SK-N-DZ (cell line): ENCODE measurements at regions not wholly inside any gene's neighbourhood (a gene's known extent, or its start where the extent isn't known, plus 50 kb on each side); places are given as distances from the start of the nearest gene placed in this dataset.
A peak's percentile ranks its signal among the peaks of the same experiment; 100 is the strongest.

Experiments
- DNase-seq: peaks from one replicate; pipeline ENCODE4 v3.0.0-alpha.2; 2015; ENCODE audit warnings: low spot score

DNA sequence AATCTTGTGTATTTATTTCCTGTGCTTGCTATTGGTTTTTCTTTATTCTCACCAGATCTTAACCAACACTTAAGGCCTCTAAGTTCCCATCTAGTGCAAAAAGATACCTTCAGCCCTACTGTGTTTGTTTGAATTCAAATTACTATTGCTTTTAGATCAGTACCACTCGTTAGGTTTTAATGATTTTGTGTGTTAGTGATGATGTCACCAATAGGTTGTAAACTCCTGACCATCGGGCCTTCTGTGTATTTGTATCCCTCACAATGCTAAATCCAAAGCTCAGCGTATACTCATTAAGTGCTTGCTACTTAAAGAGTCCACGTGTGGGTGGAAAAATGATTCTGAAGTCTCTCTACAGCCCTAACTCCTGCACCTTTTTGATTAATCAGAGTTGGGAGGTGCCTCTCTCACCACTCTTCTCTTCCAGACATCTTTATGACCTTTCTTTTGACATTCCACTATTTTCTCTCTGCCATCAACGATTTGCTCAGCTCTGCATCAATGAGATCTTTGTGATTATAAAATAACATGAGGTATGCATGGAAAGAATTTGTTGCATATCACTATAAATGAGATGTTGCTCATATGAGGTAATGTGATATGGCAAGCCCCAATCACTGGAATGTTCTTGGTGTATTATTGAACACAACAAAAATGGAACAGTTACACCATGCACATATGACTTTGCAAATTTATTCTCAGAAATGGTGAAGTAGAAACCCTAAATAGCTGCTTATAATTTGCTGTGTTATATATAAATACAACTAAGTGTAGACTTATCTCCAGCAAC is 55.1 kb upstream of the LAMA2 start:
- DNase-seq: no peak

DNA sequence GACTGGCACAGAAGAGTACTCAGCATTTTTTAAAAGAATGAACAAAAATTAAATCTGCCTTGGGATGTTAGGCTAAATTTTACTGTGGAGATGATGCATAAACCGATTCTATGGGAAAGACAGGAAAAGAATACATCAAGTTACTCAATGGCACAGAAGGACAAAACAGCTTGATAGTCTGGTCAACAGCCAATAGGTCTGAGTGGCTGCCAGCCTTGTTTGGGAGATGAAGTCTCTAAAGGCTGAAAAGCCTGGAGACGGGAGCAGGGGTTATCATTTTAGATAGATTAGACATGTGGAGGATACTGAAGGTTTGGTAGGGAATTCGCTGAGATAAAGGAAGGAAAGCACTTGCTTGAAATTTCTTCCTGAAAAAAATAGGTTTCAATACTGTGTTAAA is 56.3 kb upstream of the LAMA2 start:
- no peak for DNase-seq

DNA sequence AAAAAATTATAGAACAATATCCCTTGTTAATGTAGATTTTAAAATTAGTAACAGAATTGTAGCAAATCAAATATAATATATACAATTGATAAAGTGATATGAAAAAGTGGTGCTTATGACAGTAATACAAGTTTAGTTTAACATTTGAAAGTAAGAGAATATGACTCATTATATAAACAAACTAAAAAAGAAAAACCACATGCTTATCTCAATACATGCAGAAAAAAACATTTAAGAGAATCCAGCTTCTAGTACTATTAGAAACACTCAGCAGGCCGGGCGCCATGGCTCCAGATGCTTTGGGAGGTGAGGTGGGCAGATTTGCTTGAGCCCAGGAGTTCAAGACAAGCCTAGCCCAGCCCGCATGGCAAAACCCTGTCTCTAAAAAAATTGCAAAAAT is 60.7 kb upstream of the LAMA2 start:
- DNase-seq: no peak

DNA sequence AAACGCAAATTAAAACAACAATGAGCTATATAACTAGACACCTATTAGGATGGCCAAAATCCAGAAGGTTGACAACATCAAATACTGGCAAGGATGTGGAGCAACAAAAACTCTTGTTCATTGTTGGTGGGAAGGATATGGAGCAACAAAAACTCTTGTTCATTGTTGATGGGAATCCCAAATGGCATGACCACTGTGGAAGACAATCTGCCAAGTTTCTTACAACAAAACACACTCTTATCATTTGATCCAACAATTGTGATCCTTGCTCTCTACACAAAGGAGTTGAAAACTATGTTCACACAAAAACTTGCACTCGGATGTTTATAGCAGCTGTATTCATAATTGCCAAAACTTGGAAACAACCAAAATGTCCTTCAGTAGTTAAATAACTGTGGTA is 61.8 kb upstream of the LAMA2 start:
- no peak for DNase-seq

DNA sequence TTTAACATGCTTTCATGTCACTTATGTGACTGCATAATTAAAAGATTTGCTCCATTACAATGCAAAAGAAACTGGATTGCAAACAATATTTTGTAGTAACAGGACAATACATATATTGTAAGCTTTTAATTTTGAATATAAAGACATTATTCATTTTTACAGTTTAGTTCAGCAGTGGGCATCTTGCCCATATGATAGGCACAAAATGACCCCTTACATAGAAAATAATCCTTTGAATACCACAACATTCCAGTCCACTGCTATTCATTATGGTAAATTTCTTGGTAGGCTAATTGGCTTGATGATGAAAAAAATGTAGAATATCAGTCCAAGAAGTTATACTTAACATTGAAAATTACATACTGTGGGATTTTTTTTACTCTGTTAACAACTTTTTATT is 74.1 kb upstream of the LAMA2 start:
- DNase-seq: no peak

DNA sequence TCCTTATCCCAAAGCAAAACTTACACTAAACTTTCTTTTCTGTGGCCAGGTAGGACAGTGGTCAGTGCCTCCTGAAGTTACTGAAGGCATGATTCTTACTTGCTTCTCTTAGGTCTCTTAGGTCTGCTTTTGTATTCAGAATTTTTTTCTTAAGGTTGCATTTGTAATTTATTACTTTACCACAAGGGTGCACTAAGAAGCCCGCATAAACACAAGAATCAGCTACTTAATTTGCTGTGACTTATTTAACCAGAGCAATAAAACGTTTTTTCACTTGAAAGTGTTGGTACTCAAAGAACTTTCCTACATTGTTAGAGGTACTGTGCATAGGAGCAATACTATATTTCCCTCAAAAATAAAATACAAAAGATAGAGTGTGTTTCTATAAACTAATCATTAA is 75.4 kb upstream of the LAMA2 start:
- DNase-seq: peak; percentile 36

DNA sequence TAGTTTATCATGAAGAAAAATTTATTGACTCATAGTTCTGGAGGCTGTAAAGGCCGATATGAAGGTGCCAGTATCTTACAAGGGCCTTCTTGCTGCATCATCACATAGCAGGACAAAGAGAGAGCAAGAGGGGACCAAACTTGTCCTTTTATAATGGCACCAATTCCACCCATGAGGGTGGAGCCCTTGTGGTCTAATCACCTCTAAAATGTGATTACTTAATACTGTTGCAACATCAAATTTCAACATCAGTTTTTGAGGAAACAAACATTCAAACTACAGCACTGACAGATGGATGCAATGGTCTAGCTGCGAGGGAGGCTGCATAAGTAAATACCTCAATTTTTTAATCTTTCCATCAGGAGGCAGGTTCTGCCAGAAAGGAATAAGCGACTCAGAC is 76.7 kb upstream of the LAMA2 start:
- no peak for DNase-seq

DNA sequence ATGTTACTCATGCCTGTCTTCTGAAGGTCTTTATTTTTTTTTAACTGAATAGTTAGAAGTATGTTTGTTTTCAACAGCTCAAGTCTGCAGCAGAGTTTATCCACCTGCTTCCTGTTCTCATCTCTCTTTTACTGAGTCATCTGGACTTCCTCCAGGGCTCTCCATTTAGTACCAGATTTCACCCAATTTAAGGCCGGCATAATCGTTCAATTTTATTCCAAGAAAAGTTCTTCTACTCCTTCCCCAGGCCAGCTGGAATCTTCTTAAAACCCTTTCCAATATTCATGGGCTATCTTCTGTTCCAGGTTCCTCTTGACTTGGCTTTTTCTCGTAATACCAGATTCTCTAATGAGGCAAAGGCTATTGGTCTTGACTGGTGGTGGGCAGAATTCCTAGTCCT is 79.0 kb upstream of the LAMA2 start:
- no peak for DNase-seq

DNA sequence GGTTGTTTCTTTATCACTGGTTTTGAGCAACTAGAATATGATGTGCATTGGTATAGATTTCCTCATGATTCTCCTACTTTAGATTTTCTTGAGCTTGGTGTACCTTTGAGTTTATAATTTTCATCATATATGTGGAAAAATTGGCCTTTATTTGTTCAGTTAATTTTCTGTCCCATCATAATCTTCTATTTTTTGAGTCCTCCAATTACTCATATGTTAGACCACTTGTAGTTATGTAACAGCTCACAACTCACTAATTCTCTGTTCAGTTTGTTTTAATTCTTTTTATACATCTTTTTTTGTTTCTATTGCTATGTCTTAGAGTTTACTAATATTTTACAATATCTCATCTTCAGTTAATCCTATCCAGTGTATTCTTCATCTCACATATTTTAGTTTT is 81.3 kb upstream of the LAMA2 start:
- DNase-seq: no peak

DNA sequence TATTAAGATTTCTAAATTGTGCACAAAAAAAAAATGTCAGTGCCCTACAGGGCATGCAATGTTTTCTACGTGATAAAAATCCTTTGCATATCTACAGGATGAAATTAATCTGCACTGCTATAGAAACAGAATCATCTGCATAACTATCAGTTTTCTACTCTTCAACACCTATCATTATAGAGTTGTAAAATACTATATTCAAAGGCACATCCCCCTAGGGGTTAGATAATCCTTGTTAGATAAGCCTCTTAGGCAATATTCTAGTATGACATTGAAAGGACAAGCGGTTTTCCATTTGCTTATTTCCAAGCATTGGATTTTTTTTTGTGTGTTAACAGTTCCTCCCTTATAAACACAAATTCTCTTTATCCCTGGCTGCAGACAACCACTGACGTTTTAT is 98.7 kb upstream of the LAMA2 start:
- no peak for DNase-seq

DNA sequence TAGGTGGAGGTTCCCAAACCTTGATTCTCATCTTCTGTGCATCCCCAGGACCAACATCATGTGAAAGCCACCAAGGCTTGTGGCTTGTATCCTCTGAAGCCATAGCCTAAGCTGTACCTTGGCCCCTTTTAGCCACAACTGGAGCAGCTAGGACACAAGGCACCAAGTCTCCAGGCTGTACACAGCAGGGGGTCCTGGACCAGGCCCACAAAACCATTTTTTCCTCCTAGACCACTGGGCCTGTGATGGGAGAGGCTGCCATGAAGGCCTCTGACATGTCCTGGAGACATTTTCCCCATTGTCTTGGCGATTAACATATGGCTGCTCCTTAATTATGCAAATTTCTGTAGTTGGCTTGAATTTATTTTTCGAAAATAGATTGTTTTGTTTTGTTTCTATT is 114.8 kb upstream of the LAMA2 start:
- no peak for DNase-seq

DNA sequence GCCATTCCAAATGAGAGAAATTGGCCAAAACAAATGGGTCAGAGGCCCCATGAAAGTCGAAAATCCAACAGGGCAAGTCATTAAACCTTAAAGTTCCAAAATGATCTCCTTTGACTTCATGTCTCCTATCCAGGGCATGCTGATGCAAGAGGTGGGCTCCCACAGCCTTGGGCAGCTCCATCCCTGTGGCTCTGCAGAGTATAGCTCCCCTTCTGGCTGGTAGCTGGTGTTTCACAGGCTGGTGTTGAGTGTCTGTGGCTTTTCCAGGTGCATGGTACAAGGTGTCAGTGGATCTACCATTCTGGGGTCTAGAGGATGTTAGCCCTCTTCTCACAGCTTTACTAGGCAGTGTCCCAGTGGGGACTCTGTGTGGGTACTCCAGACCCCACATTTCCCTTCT is 115.2 kb upstream of the LAMA2 start:
- no peak for DNase-seq

DNA sequence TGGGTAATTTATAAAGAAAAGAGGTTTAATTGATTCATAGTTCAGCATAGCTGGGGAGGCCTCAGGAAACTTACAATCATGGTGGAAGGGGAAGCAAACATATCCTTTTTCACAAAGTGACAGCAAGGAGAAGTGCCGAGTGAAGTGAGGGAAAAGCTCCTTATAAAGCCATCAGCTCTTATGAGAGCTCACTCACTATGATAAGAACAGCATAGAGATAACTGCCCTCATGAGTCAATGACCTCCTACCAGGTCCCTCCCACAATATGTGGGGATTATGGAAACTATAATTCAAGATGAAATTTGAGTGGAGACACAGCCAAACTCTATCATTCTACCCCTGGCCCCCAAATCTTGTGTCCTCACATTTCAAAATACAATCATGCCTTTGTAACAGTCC is 115.8 kb upstream of the LAMA2 start:
- DNase-seq: no peak

DNA sequence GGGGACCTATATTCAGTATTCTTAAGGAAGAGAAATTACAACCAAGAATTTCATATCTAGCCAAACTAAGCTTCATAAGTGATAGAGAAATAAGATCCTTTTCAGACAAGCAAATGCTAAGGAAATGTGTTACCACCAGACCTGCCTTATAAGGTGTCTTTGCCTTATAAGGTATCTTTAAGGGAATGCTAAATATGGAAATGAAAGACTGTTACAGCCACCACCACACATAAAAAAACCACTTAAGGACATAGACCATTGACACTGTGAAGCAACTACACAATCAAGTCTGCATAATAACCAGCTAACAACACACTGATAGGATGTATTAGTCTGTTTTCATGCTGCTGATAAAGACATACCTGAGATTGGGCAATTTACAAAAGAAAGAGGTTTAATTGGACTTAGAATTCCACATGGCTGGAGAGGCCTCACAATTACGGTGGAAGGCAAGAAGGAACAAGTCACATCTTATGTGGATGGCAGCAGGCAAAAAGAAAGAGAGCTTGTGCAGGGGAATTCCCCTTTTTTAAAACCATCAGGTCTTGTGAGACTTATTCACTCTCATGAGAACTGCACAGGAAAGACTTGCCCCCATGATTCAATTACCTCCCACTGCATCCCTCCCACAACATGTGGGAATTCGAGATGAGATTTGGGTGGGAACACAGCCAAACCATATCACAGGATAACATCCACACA is 119.2 kb upstream of the LAMA2 start:
- DNase-seq: no peak

DNA sequence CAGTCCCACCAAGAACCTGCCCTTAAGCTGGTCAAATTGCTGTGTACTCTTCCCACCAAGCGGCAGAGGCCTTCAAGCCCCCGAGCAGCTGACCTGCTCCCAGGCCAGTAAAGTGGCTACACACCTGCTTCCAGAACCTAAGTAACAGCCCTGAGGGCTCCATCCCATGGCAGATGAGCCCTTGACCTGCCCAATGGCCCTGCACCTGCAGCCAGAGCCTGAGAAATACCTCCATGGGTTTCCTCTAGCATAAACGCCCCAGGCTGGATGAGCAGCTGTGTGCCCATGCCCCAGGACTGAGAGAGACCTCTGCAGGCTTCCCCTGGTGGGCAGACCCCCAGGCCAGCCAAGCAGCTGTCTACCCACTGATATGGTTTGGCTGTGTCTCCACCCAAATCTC is 123.0 kb upstream of the LAMA2 start:
- DNase-seq: no peak

DNA sequence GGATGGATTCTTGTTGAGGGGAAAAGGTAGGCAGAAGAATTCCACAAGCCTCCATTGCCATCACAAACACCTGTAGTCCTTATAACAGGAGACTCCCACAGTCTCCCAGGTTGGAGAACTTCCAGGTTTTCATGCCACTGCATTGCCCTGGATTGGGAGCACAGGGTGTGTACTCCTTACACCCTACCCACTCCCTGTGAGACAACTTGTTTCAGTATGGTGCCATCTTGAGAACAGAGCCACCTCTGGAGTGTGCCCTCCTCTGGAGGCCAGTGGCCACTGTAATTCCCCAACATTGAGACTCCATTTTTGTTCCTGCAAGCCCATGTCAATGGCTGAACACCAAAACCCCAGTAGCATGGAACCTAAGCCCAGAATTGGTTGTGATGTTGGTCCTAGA is 123.5 kb upstream of the LAMA2 start:
- DNase-seq: no peak

DNA sequence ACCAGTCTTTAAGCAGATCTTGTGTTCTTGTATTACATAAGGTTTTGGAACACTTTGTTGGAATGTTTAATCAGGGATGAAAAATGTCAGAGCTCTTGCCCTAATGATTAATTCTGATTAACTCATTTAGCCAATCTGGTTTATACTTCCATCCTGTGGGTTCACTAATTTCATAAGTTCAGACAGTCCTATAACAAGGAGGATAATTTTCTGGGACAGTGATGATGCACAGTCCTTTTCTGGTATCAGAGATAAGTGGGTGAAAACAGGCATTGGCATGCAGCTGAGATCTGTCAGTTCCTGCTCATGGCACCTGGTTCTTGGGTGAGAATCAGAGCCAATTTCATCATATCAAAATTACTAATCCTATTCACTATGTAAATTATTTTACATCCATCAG is 125.0 kb upstream of the LAMA2 start:
- DNase-seq: no peak

DNA sequence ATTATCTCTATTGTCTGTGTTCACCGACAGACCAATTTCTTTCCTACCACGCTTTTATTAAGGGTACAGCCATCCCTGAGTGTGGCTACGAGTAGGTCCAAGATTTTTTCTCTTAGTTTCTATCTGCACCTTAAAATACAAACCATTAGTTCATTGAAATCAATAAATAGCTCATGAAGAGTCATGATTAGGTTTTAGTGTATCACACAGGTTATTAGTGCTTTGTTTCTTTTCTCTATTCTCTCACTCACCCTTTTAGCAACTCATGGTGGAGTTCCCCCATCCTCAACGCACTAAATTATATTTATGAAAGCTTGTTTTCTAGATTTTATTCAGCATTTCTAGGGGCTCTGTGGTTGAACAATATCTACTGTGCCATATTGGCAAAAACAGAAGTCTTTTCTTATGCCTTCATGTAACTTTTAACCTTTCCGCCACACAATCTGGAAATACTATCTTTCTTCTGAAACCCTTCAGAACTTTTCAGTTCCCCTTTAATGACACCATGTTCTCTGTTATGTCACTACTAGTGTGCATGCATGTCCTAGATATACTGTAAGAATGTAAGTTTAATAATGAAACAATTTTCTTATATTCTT is 128.2 kb upstream of the LAMA2 start:
- DNase-seq: no peak

DNA sequence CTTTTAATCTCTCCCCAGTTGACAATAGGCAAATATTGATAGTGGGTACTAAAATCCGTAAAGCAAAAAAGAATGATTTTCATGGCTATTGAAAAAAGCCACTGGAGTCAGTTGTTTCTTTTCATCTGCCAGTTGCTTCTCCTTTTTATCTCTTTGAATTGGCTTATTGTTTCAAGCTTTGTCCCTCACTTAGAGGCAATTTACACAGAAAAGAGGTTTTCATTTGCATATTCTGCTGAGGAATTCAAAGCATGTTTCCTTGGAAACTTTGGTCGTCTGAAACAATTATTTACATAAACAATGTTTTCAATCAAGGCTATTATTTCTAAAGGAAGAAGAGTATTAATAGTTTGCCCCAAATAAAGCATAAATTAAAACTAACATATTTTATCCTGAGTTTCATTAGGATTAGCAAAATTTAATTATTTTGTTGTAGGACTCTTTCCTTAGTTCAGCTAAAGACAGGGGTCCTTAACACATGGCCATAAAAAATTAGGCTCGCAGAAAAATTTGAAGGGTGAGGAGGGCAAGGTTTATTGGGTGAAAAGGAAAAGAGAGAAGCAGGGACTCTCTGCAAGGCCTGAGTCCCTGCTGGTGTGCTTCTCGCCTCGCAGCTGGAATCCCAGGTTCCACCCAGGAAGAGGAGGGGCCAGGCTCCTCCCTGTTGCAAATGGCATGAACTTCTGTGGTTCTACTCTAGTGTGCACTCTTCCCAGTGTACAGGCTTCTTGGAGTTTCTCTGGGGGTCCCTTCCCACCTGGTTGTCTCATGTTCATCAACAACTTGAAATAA is 138.8 kb upstream of the LAMA2 start:
- no peak for DNase-seq

DNA sequence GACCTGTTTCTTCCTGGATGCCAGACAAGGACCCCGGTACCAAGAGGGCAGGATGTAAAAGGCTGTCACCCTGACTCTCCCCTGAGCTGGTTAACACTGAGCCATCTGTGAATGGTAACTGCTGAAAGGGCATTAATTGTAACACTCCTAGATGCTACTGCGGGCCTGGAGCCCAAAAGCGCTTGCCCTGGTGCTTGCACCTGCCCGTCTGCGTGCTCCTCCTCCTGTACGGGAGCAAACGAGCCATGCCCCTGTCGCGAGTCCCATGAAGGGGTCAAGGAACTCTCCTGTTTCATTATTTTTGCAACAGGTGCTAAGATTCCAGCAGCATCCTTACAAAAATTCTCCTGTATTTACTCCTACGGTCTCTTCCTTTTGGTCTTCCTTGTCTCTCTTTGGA is 140.0 kb upstream of the LAMA2 start:
- DNase-seq: no peak

DNA sequence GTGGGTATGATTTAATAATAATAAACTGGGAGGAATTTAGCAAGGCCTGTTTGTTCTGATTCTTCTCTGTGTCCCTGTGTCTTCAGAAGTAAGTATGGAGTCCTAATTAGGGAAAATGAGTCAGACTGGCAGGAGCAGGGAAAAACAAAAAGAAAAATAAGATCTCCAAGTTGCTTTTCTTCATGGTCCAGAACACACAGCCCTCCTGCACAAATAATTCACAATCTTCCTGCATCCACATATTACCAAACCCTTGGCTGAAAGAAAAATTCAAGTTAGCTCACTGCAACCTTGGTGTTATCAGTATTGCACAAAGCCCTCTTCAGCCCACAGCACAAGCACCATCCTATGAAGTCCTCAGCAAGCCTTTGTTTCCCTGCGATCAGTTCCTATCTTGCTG is 142.0 kb upstream of the LAMA2 start:
- DNase-seq: no peak

DNA sequence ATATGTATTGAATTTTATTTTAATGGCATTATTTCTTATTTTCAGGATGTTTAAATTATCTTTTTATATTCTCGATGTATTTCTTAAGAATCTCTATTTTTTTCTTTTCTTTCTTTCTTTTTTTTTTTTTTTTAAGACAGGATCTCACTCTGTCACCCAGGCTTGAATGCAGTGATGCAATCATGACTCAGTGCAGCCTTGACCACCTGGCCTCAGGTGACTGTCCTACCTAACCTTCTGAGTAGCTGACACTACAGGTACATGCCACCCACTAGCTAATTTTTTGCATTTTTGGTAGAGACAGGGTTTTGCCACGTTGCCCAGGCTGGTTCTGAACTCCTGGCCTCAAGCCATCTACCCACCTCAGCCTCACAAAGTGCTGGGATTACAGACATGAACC is 143.8 kb upstream of the LAMA2 start:
- DNase-seq: no peak
